Stomach (tissue), 8 donors: ENCODE measurements at regions not wholly inside any gene's neighbourhood (a gene's known extent, or its start where the extent isn't known, plus 50 kb on each side); places are given as distances from the start of the nearest gene placed in this dataset.

Experiments
- DNase-seq, 2 donors: peaks; one replicate each; pipeline versions ENCODE4 v3.0.0 to v3.0.0-alpha.2; 2013 to 2019
- H3K27ac ChIP-seq, 5 donors: fragments of 200-600 bp in 4 of 5; sonication (generic) in 4 of 5; one replicate each; pipeline ENCODE4 v1.5.1; 2013 to 2019; ENCODE audit warnings: mild to moderate bottlenecking in 1 of 5, moderate library complexity in 1 of 5
- H3K27me3 ChIP-seq, 3 donors: fragments of 200-600 bp; sonication (generic); one replicate each; pipeline ENCODE4 v1.5.1; 2017 to 2019; ENCODE audit warnings: mixed run types in 1 of 3
- H3K36me3 ChIP-seq, 4 donors: fragments of 200-600 bp; sonication (generic); 1 replicate in 3 of 4; 2 replicates in 1 of 4; pipeline ENCODE4 v1.5.1; 2016 to 2019
- H3K4me1 ChIP-seq, 4 donors: fragments of 200-600 bp; sonication (generic); one replicate each; pipeline ENCODE4 v1.5.1; 2016 to 2019
- H3K4me3 ChIP-seq, 4 donors: fragments of 200-600 bp; sonication (generic) in 3 of 4; one replicate each; pipeline ENCODE4 v1.5.1; 2016 to 2019; ENCODE audit warnings: mild to moderate bottlenecking in 1 of 4
- H3K9me3 ChIP-seq, 4 donors: fragments of 200-600 bp; sonication (generic); one replicate each; pipeline ENCODE4 v1.5.1; 2016 to 2019
- CTCF ChIP-seq, 7 experiments: fragments of 450-650 bp in 4 of 7; fragments of 200-600 bp in 3 of 7; sonication (generic) in 3 of 7; IDR thresholded peaks; one replicate each; pipeline ENCODE4 v1.5.1; 2016 to 2019; ENCODE audit warnings: antibody characterized with exemption in 7 of 7, control low read depth in 2 of 7, mild to moderate bottlenecking in 1 of 7
- EP300 ChIP-seq: sonication (generic); formaldehyde crosslinking; IDR thresholded peaks from one replicate; pipeline ENCODE4 v1.6.1; 2017; ENCODE audit warnings: antibody characterized with exemption
- POLR2A ChIP-seq, 4 donors: fragments of 450-650 bp; IDR thresholded peaks; one replicate each; pipeline ENCODE4 v1.6.1; 2016; ENCODE audit warnings: antibody characterized with exemption in 4 of 4, control low read depth in 2 of 4, mild to moderate bottlenecking in 1 of 4, moderate library complexity in 1 of 4
- POLR2AphosphoS5 ChIP-seq, 3 donors: sonication (generic); formaldehyde crosslinking; IDR thresholded peaks; one replicate each; pipeline ENCODE4 v1.6.1; 2016; ENCODE audit warnings: antibody characterized with exemption in 3 of 3
- WGBS, 5 donors: extraction: QIAGEN DNeasy Blood & Tissue Kit in 3 of 5; methylation state at CpG; one replicate each; pipeline versions ENCODE4 v1.1.5 to v1.1.7; 2013 to 2018; 5-methylcytosine and 5-hydroxymethylcytosine counted together
- intact Hi-C: fragments of 100-400 bp; cut with DNase I; formaldehyde crosslinking; loops from one replicate; pipeline ENCODE4 v1.15.1; 2023; ENCODE audit warnings: low total_unique reads
- donor health status: healthy with polysubstance abuse.
- donor health status: Bipolar disorder and iron deficiency.
- donor health status: healthy.

- no peak for DNase-seq
- Histone ChIP-seq H3K4me1 (no peaks in the 10 kb centered on the region), H3K9me3 (peaks cover 0 to 14% (median 8%) of the 10 kb centered on the region in 4 donors), H3K27me3 (no peaks in the 10 kb centered on the region), H3K36me3 (peaks cover 9 to 32% (median 22%) of the 10 kb centered on the region in 4 donors), H3K4me3 (no peak overlapping the region), H3K27ac (no peak overlapping the region)
- TF ChIP-seq EP300 (no peak), POLR2AphosphoS5 (IDR thresholded peaks at IDR 0.05) (no peak), CTCF (IDR thresholded peaks at IDR 0.05) (no peak), POLR2A (IDR thresholded peaks at IDR 0.05) (no peak)
- intact Hi-C loops, result no loop called here
Measured at GRCh38 chr1:232409584-232409983, 220.3 kb downstream of the SIPA1L2 start.

- peaks cover 10 to 21% (median 16%) of the 10 kb centered on the region in 4 donors for H3K36me3 ChIP-seq
- no peak overlapping the region for H3K4me3 ChIP-seq
- H3K9me3 ChIP-seq, result peaks cover 0 to 14% (median 8%) of the 10 kb centered on the region in 4 donors
- no peak for DNase-seq
- H3K4me1 ChIP-seq, result no peaks in the 10 kb centered on the region
- H3K27me3 ChIP-seq, result no peaks in the 10 kb centered on the region
- no peak overlapping the region for H3K27ac ChIP-seq
- intact Hi-C loops, result no loop called here
- no peak for TF ChIP-seq CTCF (IDR thresholded peaks at IDR 0.05)
- no peak for TF ChIP-seq POLR2AphosphoS5 (IDR thresholded peaks at IDR 0.05)
- no peak for TF ChIP-seq EP300
- no peak for TF ChIP-seq POLR2A (IDR thresholded peaks at IDR 0.05)
Measured at GRCh38 chr1:232407120-232407519, 222.8 kb downstream of the SIPA1L2 start.

DNA sequence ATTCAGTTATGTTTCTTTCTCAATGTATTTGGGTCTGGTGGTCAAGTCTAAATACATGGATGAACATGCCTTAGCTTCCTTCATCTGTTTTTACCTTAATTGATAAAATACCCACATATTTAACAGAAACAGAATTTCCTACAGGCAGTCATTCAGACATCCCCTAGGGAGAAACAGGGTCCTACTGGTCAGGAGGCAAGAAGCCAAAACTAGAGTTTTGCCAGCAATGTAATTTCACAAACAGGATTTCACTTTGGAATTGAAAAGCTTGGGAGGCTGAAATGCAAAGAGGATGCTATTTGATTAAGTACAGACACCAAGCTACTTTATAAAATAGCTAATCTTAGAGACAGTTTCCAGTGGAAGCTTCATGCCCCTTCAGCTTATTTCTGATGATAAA, 224.2 kb downstream of the SIPA1L2 start:
- Histone ChIP-seq H3K4me1 (no peaks in the 10 kb centered on the region), H3K9me3 (peaks cover 0 to 14% (median 8%) of the 10 kb centered on the region in 4 donors), H3K36me3 (peaks cover 15 to 28% (median 25%) of the 10 kb centered on the region in 4 donors), H3K4me3 (no peak overlapping the region), H3K27me3 (no peaks in the 10 kb centered on the region), H3K27ac (no peak overlapping the region)
- DNase-seq, result no peak
- TF ChIP-seq EP300, result no peak
- intact Hi-C loops, result no loop called here

- Histone ChIP-seq H3K9me3 (peaks cover 0 to 10% (median 8%) of the 10 kb centered on the region in 4 donors), H3K27ac (no peak overlapping the region), H3K36me3 (peaks cover 15 to 29% (median 27%) of the 10 kb centered on the region in 4 donors), H3K4me3 (no peak overlapping the region), H3K27me3 (no peaks in the 10 kb centered on the region), H3K4me1 (no peaks in the 10 kb centered on the region)
- intact Hi-C loops, result no loop called here
- 60 to 78% (median 72%) methylated on average over 3 of the region's 3 CpGs for WGBS, 5 donors
- TF ChIP-seq EP300, result no peak
- no peak for TF ChIP-seq POLR2A (IDR thresholded peaks at IDR 0.05)
- DNase-seq, result no peak
Measured at GRCh38 chr1:232404981-232405731, 224.8 kb downstream of the SIPA1L2 start.

DNA sequence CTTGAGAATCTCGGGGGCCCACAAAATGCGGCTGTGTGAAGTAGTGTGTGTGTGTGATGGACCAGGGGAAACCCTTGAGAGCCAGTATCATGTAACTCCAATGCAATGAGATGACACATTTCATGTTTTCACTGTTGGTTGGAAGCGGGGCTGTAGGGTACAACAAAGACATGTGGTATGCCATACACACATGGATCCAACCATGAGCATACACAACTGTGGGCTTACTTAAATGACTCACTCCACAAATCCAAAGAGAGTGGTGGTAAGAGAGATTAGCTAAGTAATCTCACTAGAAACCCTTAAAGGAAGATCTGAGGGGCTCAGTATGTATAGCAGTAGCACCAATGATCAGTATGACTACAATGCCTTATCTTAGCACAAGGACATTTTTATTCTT, 225.7 kb downstream of the SIPA1L2 start:
- WGBS, 5 donors, result 92 to 98% (median 95%) methylated on average over 3 of the region's 3 CpGs
- Histone ChIP-seq H3K27me3 (no peaks in the 10 kb centered on the region), H3K4me3 (no peak overlapping the region), H3K4me1 (no peaks in the 10 kb centered on the region), H3K27ac (no peak overlapping the region), H3K36me3 (peaks cover 15 to 35% (median 32%) of the 10 kb centered on the region in 4 donors), H3K9me3 (peaks cover 0 to 2% (median 1%) of the 10 kb centered on the region in 4 donors)
- intact Hi-C loops, result no loop called here
- DNase-seq, result no peak
- TF ChIP-seq POLR2A (IDR thresholded peaks at IDR 0.05), result no peak
- TF ChIP-seq POLR2AphosphoS5 (IDR thresholded peaks at IDR 0.05), result no peak
- TF ChIP-seq CTCF (IDR thresholded peaks at IDR 0.05), result no peak
- no peak for TF ChIP-seq EP300
